T-helper 22 cell (primary cell): ENCODE measurements at regions not wholly inside any gene's neighbourhood (a gene's known extent, or its start where the extent isn't known, plus 50 kb on each side); places are given as distances from the start of the nearest gene placed in this dataset.
"Not testable (repeated sequence)": the region's sequence is repeated elsewhere in the genome, so short reads cannot be mapped to it uniquely, and the experiment has no call there.

ENCODE experiments used
- DNase-seq: peaks from one replicate; pipeline ENCODE4 v3.0.0-alpha.2; 2020; ENCODE audit warnings: low read depth

DNA sequence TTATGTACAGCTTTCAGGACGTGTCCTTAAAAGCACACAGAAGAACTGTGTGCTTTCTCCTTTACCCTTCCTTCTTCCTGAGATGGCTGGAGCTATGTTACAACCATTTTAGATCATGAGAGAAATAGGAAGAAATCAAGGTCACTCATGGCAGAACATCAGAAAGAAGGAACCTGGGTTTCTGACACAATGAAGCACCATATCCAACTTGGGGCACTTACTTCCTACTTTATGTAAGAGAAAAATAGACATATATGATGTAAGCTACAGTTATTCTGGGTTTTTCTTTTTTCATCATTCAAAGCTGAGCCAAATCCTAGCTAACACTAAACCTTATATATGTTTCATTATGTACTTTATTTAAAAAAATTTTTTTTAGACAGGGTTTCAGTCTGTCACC, 79.5 kb downstream of the FAM161A start:
- no peak for DNase-seq

DNA sequence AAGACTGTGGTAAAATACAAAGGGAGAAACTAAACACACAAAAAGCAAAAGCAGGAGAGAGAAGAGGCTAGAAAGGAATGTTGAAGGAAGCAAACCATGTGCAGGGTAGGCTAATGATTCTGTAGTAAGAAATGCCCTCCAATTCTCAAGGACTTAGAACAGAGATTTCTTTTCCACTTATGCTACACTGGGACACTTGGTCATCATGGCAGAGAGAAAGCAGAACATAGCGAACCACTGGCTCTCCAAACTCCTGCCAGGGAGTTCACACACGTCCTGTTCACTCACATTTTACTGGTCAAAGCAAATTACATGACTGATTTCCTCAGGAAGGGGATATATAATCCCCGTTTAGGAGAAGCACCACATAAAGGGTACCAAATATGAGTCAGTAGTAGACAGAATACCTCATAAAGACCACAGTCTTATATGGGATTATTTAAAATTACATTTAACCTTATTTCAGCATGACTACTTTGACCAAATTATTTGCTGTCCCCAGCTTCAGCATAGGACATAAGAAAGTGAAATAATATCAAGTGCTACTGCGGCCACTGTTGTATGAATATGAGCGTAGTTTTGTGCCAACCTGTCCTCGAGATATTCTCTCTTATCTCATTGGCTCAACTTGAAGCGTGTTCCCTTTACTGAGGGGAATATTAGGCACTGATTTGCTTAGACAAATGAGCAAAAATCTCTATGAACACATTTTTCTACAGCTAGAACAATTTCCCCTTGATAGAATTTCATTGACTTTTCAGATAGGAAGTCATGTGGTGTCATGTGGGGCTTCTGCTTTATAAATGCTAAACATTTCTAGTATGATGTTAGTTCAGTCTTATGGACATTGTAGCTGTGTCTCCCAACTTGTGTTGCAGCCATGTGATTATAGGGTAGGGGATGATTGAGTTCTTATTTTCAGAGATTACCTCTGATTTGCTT, 81.7 kb downstream of the FAM161A start:
- no peak for DNase-seq

GRCh38 chr2:61770746-61771145, 83.1 kb downstream of the FAM161A start:
- no peak for DNase-seq

GRCh38 chr2:61770298-61770697, 83.6 kb downstream of the FAM161A start:
- no peak for DNase-seq

DNA sequence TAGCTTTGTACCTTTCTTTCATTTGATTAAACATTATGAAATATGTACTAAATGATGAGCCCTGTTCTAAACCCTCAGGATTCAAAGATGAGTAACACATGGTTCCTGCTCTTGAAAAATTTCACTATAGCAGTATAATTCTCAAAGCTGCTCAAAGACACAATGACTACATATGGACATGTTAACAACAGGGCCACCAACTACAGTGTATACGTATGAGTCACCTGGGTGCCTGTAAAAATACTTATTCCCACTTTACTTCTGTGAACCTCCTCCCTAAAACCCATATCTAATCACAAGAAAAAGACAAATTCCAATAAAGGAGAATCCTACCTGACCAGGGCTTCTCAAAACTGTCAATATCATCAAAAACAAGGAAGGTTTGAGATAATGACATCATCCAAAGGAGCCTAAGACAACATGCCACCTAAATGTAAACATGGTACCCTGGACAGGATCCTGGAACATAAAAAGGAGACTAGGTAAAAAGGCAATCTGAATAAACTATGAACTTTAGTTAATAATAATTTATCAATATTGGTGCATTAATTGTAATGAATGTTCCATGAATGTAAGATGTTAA, 84.7 kb downstream of the FAM161A start:
- no peak for DNase-seq

GRCh38 chr2:61764035-61764800, 89.6 kb downstream of the FAM161A start:
- peak; percentile 87 for DNase-seq

DNA sequence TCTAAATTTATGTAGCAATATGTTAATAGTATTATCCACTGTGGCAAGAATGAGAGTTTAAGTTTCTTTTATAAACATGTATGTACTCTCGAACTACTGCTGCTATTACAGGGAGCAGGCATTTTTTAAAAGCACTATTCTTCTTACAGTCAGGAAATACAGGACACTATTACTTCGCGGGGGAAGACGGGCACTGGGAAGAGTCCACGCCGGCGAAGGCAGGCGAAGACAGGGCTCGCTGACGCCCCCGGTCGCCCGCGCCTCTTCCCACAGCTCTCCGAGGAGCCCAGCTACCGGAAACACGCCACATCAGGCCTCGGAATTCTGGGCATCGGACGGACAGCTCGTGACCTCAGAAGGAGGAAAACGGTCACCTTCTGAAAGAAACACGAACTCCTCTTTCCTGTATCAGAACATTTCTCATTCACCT, 90.2 kb downstream of the FAM161A start:
- DNase-seq = no peak

GRCh38 chr2:61762292-61762691, 91.6 kb downstream of the FAM161A start:
- peak; percentile 0 for DNase-seq

GRCh38 chr2:61759718-61760117, 94.1 kb downstream of the FAM161A start:
- DNase-seq = no peak

DNA sequence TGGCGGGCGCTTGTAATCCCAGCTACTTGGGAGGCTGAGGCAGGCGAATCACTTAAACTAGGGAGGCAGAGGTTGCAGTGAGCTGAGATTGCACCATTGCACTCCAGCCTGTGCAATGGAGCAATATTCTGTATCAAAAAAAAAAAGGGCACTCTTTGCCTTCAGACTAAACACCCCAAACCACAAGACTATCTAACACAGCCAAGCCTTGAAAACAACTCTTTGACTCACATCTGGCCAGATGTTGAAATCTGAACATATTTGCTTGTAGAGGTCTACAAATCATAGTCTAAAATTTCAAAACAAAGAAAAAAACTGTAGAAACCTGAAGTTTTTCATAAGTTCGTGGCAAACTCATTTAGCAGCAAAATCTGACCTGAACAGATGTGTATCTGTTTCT, 94.9 kb downstream of the FAM161A start:
- DNase-seq = no peak

DNA sequence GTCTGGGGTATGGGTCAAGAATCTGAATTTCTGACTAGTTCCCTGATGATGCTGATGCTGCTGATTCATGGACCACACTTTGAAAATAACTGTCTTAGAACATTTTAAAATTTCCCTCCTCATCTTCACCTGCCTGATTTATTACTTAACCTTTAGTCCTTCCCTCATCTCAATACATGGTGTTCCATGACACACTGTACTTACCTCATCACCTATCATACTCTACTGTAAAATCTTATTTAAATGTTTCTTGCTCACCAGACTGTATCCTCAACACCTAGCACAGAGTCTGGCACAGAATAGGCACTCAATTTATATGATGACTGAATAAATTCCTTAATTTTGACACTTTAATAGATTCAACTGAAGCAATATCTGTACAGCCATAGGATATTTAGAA, 95.7 kb downstream of the FAM161A start:
- DNase-seq = no peak

DNA sequence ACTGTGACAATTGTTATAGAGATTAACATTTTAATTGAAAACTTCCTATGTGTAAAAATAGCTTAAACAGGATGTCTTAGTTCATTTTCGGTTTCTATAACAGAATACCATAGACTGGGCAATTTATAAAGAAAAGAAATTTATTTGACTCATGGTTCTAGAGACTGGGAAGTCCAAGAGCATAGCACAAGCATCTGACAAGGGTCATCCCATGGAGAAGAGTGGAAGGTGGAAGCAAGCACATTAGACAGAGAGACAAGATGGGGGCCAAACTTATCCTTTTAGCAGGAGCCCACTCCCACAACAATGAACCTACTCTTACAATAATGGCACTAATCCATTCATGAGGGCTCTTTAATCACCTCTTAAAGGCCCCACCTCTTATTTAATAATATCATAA, 100.3 kb downstream of the FAM161A start:
- DNase-seq = no peak

DNA sequence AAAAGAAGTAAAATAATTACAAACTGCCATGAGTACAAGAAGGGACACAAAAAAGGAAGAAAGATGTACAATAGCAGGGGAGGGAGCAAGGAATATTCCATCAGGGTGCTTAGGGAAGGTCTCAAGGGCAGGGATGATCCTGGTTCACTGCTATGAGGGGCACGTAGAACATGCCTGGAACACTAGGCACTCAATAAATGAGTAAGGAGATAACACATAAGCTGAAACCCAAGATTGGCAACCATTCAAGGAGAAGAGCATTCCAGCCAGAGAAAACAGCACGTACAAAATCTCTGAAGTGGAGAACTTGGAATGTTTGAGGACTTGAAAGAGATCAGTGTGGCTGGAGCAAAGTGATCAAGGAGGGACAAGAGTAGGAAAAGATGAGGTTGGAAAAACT, 103.2 kb downstream of the FAM161A start:
- DNase-seq = no peak

- no peak for DNase-seq
Measured at GRCh38 chr2:61742955-61743354, 110.9 kb downstream of the FAM161A start.

- DNase-seq = no peak
Measured at GRCh38 chr2:61737841-61738240, 116.0 kb downstream of the FAM161A start.

DNA sequence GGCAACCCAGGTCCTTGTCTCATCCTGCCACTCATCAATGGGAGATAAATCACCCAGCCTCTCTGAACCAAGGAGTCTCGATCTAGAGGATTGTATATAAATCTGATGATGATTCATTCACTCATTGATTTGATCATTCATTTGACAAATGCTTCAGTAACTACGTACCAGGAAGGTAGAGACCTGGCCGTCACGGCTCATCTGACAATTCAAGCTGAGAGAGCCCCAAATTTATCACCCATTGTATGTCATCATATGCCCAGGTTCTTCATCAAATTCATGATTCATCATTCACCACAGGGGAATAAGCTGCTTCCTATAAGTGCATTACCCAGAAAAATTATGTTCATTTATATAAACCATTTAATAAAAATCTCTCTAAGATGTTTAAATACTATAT, 116.9 kb downstream of the FAM161A start:
- DNase-seq = no peak

DNA sequence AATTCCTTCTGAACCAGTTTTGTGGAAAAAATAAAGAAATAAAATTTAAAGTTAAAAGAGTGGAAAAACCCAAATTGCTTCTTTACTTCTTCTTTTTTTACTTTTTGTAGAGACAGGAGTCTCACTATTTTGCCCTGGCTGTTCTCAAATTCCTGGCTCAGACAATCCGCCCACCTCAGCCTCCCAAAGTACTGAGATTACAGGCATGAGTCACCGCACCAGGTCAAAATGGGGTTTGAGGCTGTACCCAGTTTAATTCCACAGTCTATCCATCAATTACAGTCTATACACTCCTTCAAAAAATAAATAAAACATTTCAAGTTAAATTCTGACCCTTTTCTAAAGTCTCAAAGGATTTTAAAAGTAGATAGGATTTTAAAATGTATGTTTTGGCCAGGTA, 120.3 kb downstream of the FAM161A start:
- no peak for DNase-seq

DNA sequence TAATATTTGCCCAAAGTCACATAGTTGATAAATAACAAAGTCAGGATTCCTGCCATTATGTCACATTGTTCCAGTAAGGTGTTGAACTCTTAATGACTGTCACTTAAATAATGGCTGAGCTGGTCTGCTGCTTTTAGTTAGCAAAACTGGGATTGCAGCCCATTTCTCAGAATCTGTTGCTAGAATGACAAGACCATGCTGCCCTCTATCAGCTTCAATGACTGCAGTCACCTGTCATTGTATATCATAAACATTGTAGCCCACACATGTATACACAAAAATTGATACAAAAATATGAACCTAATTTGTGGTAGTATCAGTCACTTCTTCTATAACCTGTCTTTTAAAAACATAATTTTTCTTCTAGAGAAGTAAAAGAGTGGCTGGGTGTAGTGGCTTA, 121.1 kb downstream of the FAM161A start:
- DNase-seq = no peak

- DNase-seq = no peak
Measured at GRCh38 chr2:61727746-61728145, 126.1 kb downstream of the FAM161A start.

GRCh38 chr2:61726456-61727209, 127.2 kb downstream of the FAM161A start:
- DNase-seq = no peak

GRCh38 chr2:61723364-61723763, 130.5 kb downstream of the FAM161A start:
- DNase-seq = not testable (repeated sequence)

- DNase-seq = no peak
Measured at GRCh38 chr2:61722800-61723199, 131.1 kb downstream of the FAM161A start.
